Gastrocnemius medialis (tissue), 4 donors: ENCODE measurements at regions not wholly inside any gene's neighbourhood (a gene's known extent, or its start where the extent isn't known, plus 50 kb on each side); places are given as distances from the start of the nearest gene placed in this dataset.

Experiments used
- ATAC-seq, 2 donors: fragments of 150-250 bp; one replicate each; pipeline ENCODE4 v1.9.1; 2016
- DNase-seq, 2 donors: peaks; one replicate each; pipeline ENCODE4 v3.0.0-alpha.2; 2019
- H3K27ac ChIP-seq, 4 donors: fragments of 200-600 bp; sonication (generic); 1 replicate in 1 of 4; 2 replicates in 3 of 4; pipeline ENCODE4 v1.5.1; 2016 to 2018; ENCODE audit warnings: mild to moderate bottlenecking in 2 of 4, moderate library complexity in 1 of 4
- H3K27me3 ChIP-seq, 3 donors: fragments of 200-600 bp; sonication (generic) in 2 of 3; 1 replicate in 1 of 3; 2 replicates in 2 of 3; pipeline versions ENCODE4 v1.5.1 to v1.6.0; 2016 to 2019; ENCODE audit warnings: mild to moderate bottlenecking in 1 of 3, moderate library complexity in 1 of 3
- H3K36me3 ChIP-seq, 2 donors: fragments of 200-600 bp; sonication (generic) in 1 of 2; one replicate each; pipeline ENCODE4 v1.5.1; 2017 to 2018
- H3K4me1 ChIP-seq, 2 donors: fragments of 200-600 bp; sonication (generic) in 1 of 2; one replicate each; pipeline ENCODE4 v1.5.1; 2016 to 2017; ENCODE audit warnings: mild to moderate bottlenecking in 2 of 2
- H3K4me3 ChIP-seq, 4 donors: fragments of 200-600 bp; sonication (generic) in 3 of 4; 1 replicate in 1 of 4; 2 replicates in 3 of 4; pipeline ENCODE4 v1.5.1; 2016 to 2019; ENCODE audit warnings: mild to moderate bottlenecking in 2 of 4
- H3K9me3 ChIP-seq, 3 donors: fragments of 200-600 bp; sonication (generic) in 2 of 3; 1 replicate in 1 of 3; 2 replicates in 2 of 3; pipeline ENCODE4 v1.5.1; 2016 to 2019
- CTCF ChIP-seq, 5 experiments: fragments of 450-650 bp in 3 of 5; fragments of 200-600 bp in 2 of 5; sonication (generic) in 2 of 5; IDR thresholded peaks in 4 of 5; conservative IDR thresholded peaks in 1 of 5; 1 replicate in 4 of 5; 2 replicates in 1 of 5; pipeline ENCODE4 v1.5.1; 2016 to 2019; ENCODE audit warnings: antibody characterized with exemption in 5 of 5, mild to moderate bottlenecking in 3 of 5, moderate library complexity in 3 of 5
- POLR2A ChIP-seq, 2 donors: fragments of 450-650 bp; IDR thresholded peaks; one replicate each; pipeline ENCODE4 v1.6.1; 2017; ENCODE audit warnings: antibody characterized with exemption in 2 of 2, mild to moderate bottlenecking in 2 of 2, moderate library complexity in 2 of 2
- in situ Hi-C, 4 donors: fragments of 200-750 bp; cut with MboI; loops; one replicate each; pipeline versions ENCODE4 v1.15.0 to v1.8.0; 2017; ENCODE audit warnings: low sequenced_read_pairs in 4 of 4
- intact Hi-C: fragments of 100-400 bp; cut with DNase I; formaldehyde crosslinking; loops from one replicate; pipeline ENCODE4 v1.15.1; 2023; ENCODE audit warnings: low total_unique reads

DNA sequence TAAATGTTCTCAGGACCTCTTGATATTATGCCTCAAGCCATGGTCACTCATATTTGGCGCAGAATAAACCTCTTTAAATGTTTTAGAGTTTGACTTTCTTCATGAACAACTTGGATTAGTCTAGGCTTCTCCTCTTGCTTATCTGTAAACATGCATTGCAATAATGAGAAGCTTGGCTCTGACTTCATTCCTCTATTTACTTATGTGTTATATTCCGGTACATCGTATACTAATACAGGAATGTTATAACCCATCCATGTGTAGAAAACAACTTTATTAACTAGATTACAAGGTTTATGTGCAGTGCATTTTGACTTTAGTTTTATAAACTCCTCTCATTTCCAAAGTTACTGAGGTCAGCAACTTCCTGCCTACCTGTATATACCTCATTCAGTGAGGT is 944.3 kb upstream of the GHITM start:
- H3K9me3 ChIP-seq, result no peaks in the 10 kb centered on the region
- intact Hi-C loops, result no loop called here

GRCh38 chr10:83199374-83199773 is 939.9 kb upstream of the GHITM start:
- Histone ChIP-seq H3K4me3 (no peak overlapping the region), H3K27ac (no peak overlapping the region), H3K27me3 (no peaks in the 10 kb centered on the region), H3K36me3 (no peaks in the 10 kb centered on the region), H3K4me1 (no peaks in the 10 kb centered on the region), H3K9me3 (no peaks in the 10 kb centered on the region)
- no peak for ATAC-seq
- in situ Hi-C loops, result no loop called here
- no peak for DNase-seq
- intact Hi-C loops, result no loop called here
- TF ChIP-seq CTCF (IDR thresholded peaks at IDR 0.05 in 4 of 5, conservative IDR thresholded peaks at IDR 0.05 in 1 of 5) (no peak), POLR2A (IDR thresholded peaks at IDR 0.05) (no peak)

More for the DNA sequence above, 944.3 kb upstream of the GHITM start:
- H3K27me3 ChIP-seq, result no peaks in the 10 kb centered on the region
- no peak overlapping the region for H3K27ac ChIP-seq
- no peaks in the 10 kb centered on the region for H3K36me3 ChIP-seq
- no peaks in the 10 kb centered on the region for H3K4me1 ChIP-seq
- no peak for DNase-seq
- no peak overlapping the region for H3K4me3 ChIP-seq
- no peak for ATAC-seq
- TF ChIP-seq CTCF (IDR thresholded peaks at IDR 0.05 in 4 of 5, conservative IDR thresholded peaks at IDR 0.05 in 1 of 5) (no peak), POLR2A (IDR thresholded peaks at IDR 0.05) (no peak)
- in situ Hi-C loops, result no loop called here

- Histone ChIP-seq H3K36me3 (no peaks in the 10 kb centered on the region), H3K4me3 (no peak overlapping the region), H3K27ac (no peak overlapping the region), H3K9me3 (no peaks in the 10 kb centered on the region), H3K27me3 (no peaks in the 10 kb centered on the region), H3K4me1 (no peaks in the 10 kb centered on the region)
- DNase-seq (no peak), ATAC-seq (no peak)
- TF ChIP-seq POLR2A (IDR thresholded peaks at IDR 0.05), result no peak
- TF ChIP-seq CTCF (IDR thresholded peaks at IDR 0.05 in 4 of 5, conservative IDR thresholded peaks at IDR 0.05 in 1 of 5), result no peak
- intact Hi-C loops (no loop called here), in situ Hi-C loops (no loop called here)
Measured at GRCh38 chr10:83205861-83206260, 933.4 kb upstream of the GHITM start.

GRCh38 chr10:83212632-83213334 is 926.5 kb upstream of the GHITM start:
- Histone ChIP-seq H3K27ac (no peak overlapping the region), H3K36me3 (no peaks in the 10 kb centered on the region), H3K4me1 (no peaks in the 10 kb centered on the region), H3K9me3 (no peaks in the 10 kb centered on the region), H3K4me3 (no peak overlapping the region), H3K27me3 (no peaks in the 10 kb centered on the region)
- in situ Hi-C loops (no loop called here), intact Hi-C loops (no loop called here)
- DNase-seq (no peak), ATAC-seq (no peak)
- TF ChIP-seq CTCF (IDR thresholded peaks at IDR 0.05 in 4 of 5, conservative IDR thresholded peaks at IDR 0.05 in 1 of 5), result no peak
- TF ChIP-seq POLR2A (IDR thresholded peaks at IDR 0.05), result no peak

DNA sequence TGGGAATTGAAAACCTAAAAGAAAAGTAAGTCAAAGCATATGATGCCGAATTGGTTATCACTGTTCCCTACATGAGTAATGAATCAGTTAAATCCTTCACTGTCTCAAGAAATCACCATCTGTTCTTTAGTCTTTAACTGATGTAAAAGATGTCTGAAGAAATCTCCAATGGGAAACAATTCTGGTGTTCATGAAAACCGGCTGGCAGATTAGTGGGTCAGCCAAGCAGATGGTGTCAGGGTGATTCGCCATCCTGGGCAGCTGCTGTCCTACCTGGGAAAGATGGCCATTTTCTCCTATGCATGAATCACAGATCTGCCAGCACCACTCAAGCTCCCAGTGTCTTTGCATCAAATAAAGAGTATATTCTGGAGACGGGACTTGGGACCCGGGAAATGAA is 925.2 kb upstream of the GHITM start:
- intact Hi-C loops, result no loop called here
- no peak for DNase-seq
- Histone ChIP-seq H3K27ac (no peak overlapping the region), H3K4me3 (no peak overlapping the region), H3K4me1 (no peaks in the 10 kb centered on the region), H3K36me3 (no peaks in the 10 kb centered on the region), H3K9me3 (no peaks in the 10 kb centered on the region), H3K27me3 (no peaks in the 10 kb centered on the region)
- ATAC-seq, result no peak
- in situ Hi-C loops, result no loop called here
- TF ChIP-seq POLR2A (IDR thresholded peaks at IDR 0.05) (no peak), CTCF (IDR thresholded peaks at IDR 0.05 in 4 of 5, conservative IDR thresholded peaks at IDR 0.05 in 1 of 5) (no peak)
